Parathyroid adenoma (tissue), 2 donors: ENCODE measurements at regions not wholly inside any gene's neighbourhood (a gene's known extent, or its start where the extent isn't known, plus 50 kb on each side); places are given as distances from the start of the nearest gene placed in this dataset.

Source experiments
- H2AFZ ChIP-seq: fragments of 300-600 bp; sonication (generic); one replicate; pipeline ENCODE4 v1.7.0; 2017; ENCODE audit warnings: antibody characterized with exemption, mild to moderate bottlenecking
- H3K27ac ChIP-seq: fragments of 300-600 bp; sonication (generic); one replicate; pipeline ENCODE4 v1.7.0; 2017
- H3K27me3 ChIP-seq: fragments of 300-600 bp; sonication (generic); one replicate; pipeline ENCODE4 v1.7.0; 2017; ENCODE audit warnings: low read length; ENCODE audit not compliant: control insufficient read depth, insufficient read depth
- H3K36me3 ChIP-seq: fragments of 300-600 bp; sonication (generic); one replicate; pipeline ENCODE4 v1.7.0; 2017; ENCODE audit warnings: low read length; ENCODE audit not compliant: control insufficient read depth, insufficient read depth
- H3K4me1 ChIP-seq: fragments of 300-600 bp; sonication (generic); one replicate; pipeline ENCODE4 v1.7.0; 2017; ENCODE audit warnings: control low read depth
- H3K4me2 ChIP-seq: fragments of 300-600 bp; sonication (generic); one replicate; pipeline ENCODE4 v1.7.0; 2017; ENCODE audit warnings: low read length
- H3K4me3 ChIP-seq: fragments of 300-600 bp; sonication (generic); one replicate; pipeline ENCODE4 v1.7.0; 2017; ENCODE audit warnings: low read depth, low read length
- H3K79me2 ChIP-seq: fragments of 300-600 bp; sonication (generic); one replicate; pipeline ENCODE4 v1.7.0; 2017; ENCODE audit warnings: control low read depth
- H3K9ac ChIP-seq: fragments of 300-600 bp; sonication (generic); one replicate; pipeline ENCODE4 v1.7.0; 2017; ENCODE audit warnings: mild to moderate bottlenecking
- H3K9me3 ChIP-seq: fragments of 300-600 bp; sonication (generic); one replicate; pipeline ENCODE4 v1.7.0; 2017; ENCODE audit warnings: low read length; ENCODE audit not compliant: control insufficient read depth
- TF ChIP-seq, protein P1 (sequence below): fragments of 300-600 bp; sonication (generic); IDR thresholded peaks from one replicate; pipeline ENCODE4 v1.7.0; 2017; ENCODE audit warnings: antibody characterized with exemption, mild to moderate bottlenecking
- donor health status: primary hyperparathyroidism.

DNA sequence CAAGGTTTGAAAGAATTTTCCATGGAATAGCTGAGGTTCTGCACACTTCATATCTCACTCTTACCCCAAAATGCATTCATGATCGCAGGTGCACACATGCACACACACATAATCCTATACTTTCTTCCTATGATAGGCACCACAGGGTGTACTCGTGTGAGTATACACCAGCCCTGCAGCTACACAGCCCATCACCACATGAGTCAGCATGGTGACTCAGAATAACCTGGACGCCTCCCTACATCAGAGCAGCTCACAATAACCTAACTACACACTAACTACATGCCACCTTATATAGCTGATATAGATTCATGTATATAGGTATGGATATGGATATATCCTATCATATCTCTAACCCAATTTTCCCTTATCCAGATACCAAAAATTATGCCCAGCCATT lies 850.2 kb upstream of the TMEM132C start:
- TF ChIP-seq, protein P1, sequence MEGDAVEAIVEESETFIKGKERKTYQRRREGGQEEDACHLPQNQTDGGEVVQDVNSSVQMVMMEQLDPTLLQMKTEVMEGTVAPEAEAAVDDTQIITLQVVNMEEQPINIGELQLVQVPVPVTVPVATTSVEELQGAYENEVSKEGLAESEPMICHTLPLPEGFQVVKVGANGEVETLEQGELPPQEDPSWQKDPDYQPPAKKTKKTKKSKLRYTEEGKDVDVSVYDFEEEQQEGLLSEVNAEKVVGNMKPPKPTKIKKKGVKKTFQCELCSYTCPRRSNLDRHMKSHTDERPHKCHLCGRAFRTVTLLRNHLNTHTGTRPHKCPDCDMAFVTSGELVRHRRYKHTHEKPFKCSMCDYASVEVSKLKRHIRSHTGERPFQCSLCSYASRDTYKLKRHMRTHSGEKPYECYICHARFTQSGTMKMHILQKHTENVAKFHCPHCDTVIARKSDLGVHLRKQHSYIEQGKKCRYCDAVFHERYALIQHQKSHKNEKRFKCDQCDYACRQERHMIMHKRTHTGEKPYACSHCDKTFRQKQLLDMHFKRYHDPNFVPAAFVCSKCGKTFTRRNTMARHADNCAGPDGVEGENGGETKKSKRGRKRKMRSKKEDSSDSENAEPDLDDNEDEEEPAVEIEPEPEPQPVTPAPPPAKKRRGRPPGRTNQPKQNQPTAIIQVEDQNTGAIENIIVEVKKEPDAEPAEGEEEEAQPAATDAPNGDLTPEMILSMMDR, result no peak
- no peaks in the 10 kb centered on the region for H3K4me1 ChIP-seq

DNA sequence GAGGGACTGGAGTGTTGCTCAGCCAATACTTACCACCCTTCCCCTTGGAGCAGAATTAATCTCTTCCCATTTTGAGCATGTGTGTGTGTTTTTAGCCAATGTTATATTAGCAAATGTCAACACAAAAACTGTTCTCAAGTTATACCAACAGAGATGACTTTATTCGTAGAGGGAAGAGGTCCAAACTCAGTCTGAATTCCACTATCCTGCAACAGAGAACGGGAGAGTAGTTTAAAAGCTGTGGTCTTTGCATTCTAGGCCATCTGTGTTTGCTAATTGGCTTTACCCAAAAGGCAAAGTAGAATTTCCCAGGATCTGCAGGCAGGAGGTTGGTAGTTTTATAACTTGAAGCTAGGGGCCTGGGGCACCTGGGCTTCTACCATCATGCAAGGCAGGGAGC lies 847.9 kb upstream of the TMEM132C start:
- Histone ChIP-seq H3K4me3 (no peak overlapping the region), H3K27ac (no peak overlapping the region), H3K9ac (no peak overlapping the region), H3K27me3 (no peaks in the 10 kb centered on the region), H2AFZ (no peak overlapping the region), H3K79me2 (no peaks in the 10 kb centered on the region), H3K9me3 (no peaks in the 10 kb centered on the region), H3K36me3 (no peaks in the 10 kb centered on the region), H3K4me2 (no peak overlapping the region), H3K4me1 (no peaks in the 10 kb centered on the region)
- TF ChIP-seq, protein P1, result no peak

More for the DNA sequence above, 850.2 kb upstream of the TMEM132C start:
- Histone ChIP-seq H3K27me3 (no peaks in the 10 kb centered on the region), H3K9ac (no peak overlapping the region), H3K27ac (no peak overlapping the region), H3K4me3 (no peak overlapping the region), H3K79me2 (no peaks in the 10 kb centered on the region), H3K36me3 (no peaks in the 10 kb centered on the region), H3K9me3 (no peaks in the 10 kb centered on the region), H2AFZ (no peak overlapping the region), H3K4me2 (no peak overlapping the region)

DNA sequence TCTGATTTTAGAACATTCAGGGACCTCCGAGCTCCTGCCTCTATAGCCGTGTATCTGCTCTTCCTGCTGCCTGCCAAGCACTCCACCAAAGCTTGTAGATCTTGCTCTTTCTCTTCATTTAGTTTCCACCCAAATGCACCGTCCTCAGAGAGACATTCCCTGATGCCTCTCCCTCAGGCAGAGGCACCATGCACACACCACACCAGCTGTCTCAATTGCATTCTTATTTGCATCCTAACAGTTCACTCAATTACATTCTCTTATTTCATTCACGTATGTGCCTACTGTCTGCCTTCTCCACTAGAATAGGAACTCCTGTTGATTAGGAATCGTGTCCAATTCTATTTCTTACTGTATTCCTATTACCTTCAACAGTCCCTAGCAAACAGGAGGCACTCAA lies 845.4 kb upstream of the TMEM132C start:
- TF ChIP-seq, protein P1, result no peak
- H3K4me1 ChIP-seq, result no peaks in the 10 kb centered on the region

DNA sequence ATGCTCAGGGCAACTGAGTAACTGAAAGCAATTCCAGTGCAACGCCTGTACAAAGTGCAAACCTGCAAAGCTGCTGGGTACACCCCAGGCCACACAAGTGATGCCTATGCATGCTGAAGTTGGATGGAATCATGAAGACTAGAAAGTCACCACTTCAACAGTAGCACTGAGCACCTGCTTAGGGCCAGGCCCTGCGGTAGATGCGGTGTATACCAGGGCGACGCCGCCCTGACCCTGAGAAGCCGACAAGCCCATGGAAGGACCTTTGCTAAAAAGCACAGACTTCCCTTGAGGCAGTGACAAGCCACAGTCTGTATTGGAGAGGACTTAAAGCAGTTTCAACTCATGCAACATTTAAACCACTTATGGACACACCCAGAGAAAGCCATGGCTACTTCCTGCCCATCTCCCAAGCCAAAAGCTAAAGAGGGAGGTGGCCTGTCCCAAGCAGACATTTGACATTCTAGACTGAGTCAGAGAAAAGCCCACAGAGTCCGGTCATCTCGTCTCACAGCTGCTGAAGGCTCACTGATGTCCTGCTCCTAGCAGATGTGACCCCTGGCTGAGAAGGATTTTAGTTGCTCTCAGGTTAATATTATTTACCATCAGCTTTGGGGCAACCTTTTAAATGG lies 843.9 kb upstream of the TMEM132C start:
- H3K27ac ChIP-seq, result no peak overlapping the region
- H2AFZ ChIP-seq, result no peak overlapping the region
- H3K36me3 ChIP-seq, result no peaks in the 10 kb centered on the region
- H3K9me3 ChIP-seq, result no peaks in the 10 kb centered on the region
- no peaks in the 10 kb centered on the region for H3K27me3 ChIP-seq
- H3K4me2 ChIP-seq, result no peak overlapping the region
- H3K4me3 ChIP-seq, result no peak overlapping the region
- H3K79me2 ChIP-seq, result no peaks in the 10 kb centered on the region
- no peaks in the 10 kb centered on the region for H3K4me1 ChIP-seq
- TF ChIP-seq, protein P1, result no peak
- H3K9ac ChIP-seq, result no peak overlapping the region

More for the DNA sequence above, 845.4 kb upstream of the TMEM132C start:
- no peak overlapping the region for H3K27ac ChIP-seq
- no peaks in the 10 kb centered on the region for H3K36me3 ChIP-seq
- no peak overlapping the region for H3K9ac ChIP-seq
- H3K4me3 ChIP-seq, result no peak overlapping the region
- H3K79me2 ChIP-seq, result no peaks in the 10 kb centered on the region
- H3K4me2 ChIP-seq, result no peak overlapping the region
- H3K27me3 ChIP-seq, result no peaks in the 10 kb centered on the region
- no peak overlapping the region for H2AFZ ChIP-seq
- H3K9me3 ChIP-seq, result no peaks in the 10 kb centered on the region

DNA sequence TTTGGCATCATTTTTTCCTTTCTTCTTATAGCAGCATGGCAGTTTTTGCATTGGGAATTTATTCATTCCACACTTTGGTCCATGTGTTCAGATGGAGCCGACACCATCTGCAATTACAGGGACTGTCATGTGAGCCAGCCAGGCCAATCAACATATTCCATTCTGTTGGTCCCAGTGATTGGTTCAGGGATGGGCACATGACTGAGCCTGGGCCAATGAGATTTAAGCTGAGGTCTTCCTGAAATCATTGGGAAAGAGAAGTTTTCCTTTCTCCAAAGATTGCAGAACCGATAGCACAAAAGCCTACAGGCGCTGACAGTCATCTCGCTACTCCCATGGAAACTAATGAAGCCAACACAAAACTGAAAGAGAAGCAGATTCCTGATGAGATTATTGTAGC lies 841.5 kb upstream of the TMEM132C start:
- Histone ChIP-seq H3K79me2 (no peaks in the 10 kb centered on the region), H2AFZ (no peak overlapping the region)
- TF ChIP-seq, protein P1, result no peak

More for the DNA sequence above, 841.5 kb upstream of the TMEM132C start:
- Histone ChIP-seq H3K27ac (no peak overlapping the region), H3K9me3 (no peaks in the 10 kb centered on the region), H3K27me3 (no peaks in the 10 kb centered on the region), H3K9ac (no peak overlapping the region), H3K4me1 (no peaks in the 10 kb centered on the region), H3K36me3 (no peaks in the 10 kb centered on the region), H3K4me3 (no peak overlapping the region), H3K4me2 (no peak overlapping the region)
